Choroid plexus epithelial cell (primary cell): ENCODE measurements at regions not wholly inside any gene's neighbourhood (a gene's known extent, or its start where the extent isn't known, plus 50 kb on each side); places are given as distances from the start of the nearest gene placed in this dataset.

ENCODE experiments used
- DNase-seq: peaks from one replicate; pipeline ENCODE4 v3.0.0-alpha.2; 2010; ENCODE audit warnings: low read depth
- H3K4me3 ChIP-seq: 2 replicates; pipeline ENCODE4 v1.5.1; 2011; ENCODE audit warnings: low read depth, mild to moderate bottlenecking, control low read depth, low read length, moderate library complexity
- CTCF ChIP-seq: conservative IDR thresholded peaks from 2 replicates; pipeline ENCODE4 v1.5.1; 2011; ENCODE audit warnings: low read depth, mild to moderate bottlenecking, control low read depth, inconsistent platforms, low read length, moderate library complexity

GRCh38 chr13:80585531-80585930, 244.6 kb upstream of the SPRY2 start:
- no peak for DNase-seq
- TF ChIP-seq CTCF: no peak
- no peak overlapping the region for H3K4me3 ChIP-seq

- no peak for TF ChIP-seq CTCF
- no peak for DNase-seq
- H3K4me3 ChIP-seq: no peak overlapping the region
Measured at GRCh38 chr13:80584785-80585184, 243.9 kb upstream of the SPRY2 start.

- H3K4me3 ChIP-seq: no peak overlapping the region
- TF ChIP-seq CTCF: no peak
- no peak for DNase-seq
Measured at GRCh38 chr13:80584306-80584705, 243.4 kb upstream of the SPRY2 start.

GRCh38 chr13:80577926-80578670, 237.2 kb upstream of the SPRY2 start:
- no peak overlapping the region for H3K4me3 ChIP-seq
- DNase-seq: no peak
- TF ChIP-seq CTCF: no peak

GRCh38 chr13:80577285-80577684, 236.4 kb upstream of the SPRY2 start:
- no peak for TF ChIP-seq CTCF
- no peak overlapping the region for H3K4me3 ChIP-seq
- no peak for DNase-seq

GRCh38 chr13:80574113-80574850, 233.4 kb upstream of the SPRY2 start:
- TF ChIP-seq CTCF: no peak
- H3K4me3 ChIP-seq: no peak overlapping the region
- DNase-seq: no peak
